K562 (cell line): ENCODE measurements at regions not wholly inside any gene's neighbourhood (a gene's known extent, or its start where the extent isn't known, plus 50 kb on each side); places are given as distances from the start of the nearest gene placed in this dataset.

ENCODE experiments used
- CREB1 ChIP-seq, 2 experiments: sonication (generic) in 1 of 2; formaldehyde crosslinking in 1 of 2; IDR thresholded peaks; 2 replicates each; pipeline versions ENCODE4 v1.6.1 to v1.8.0; 2012 to 2022; ENCODE audit warnings: inconsistent platforms in 1 of 2, mild to moderate bottlenecking in 1 of 2, missing genetic modification reagents in 1 of 2, moderate library complexity in 1 of 2
- NFYB ChIP-seq: IDR thresholded peaks from 2 replicates; pipeline ENCODE4 v1.6.1; 2011; ENCODE audit warnings: mild to moderate bottlenecking, moderate library complexity; ENCODE audit not compliant: insufficient read length; ENCODE audit errors: extremely low read depth
- TF ChIP-seq, protein P1 (sequence below), 3 experiments: IDR thresholded peaks in 2 of 3; conservative IDR thresholded peaks in 1 of 3; 2 replicates each; pipeline ENCODE4 v1.5.1; 2011 to 2012; ENCODE audit warnings: low read length in 3 of 3, mild to moderate bottlenecking in 3 of 3, control low read depth in 2 of 3, improper control_type of control experiment in 1 of 3, inconsistent platforms in 1 of 3, low read depth in 1 of 3, mixed read lengths in 1 of 3, moderate library complexity in 1 of 3; ENCODE audit not compliant: insufficient read depth in 2 of 3
- TF ChIP-seq, protein P2 (sequence below), 2 experiments: fragments of 450-650 bp in 1 of 2; sonication (generic) in 1 of 2; formaldehyde crosslinking in 1 of 2; IDR thresholded peaks in 1 of 2; conservative IDR thresholded peaks in 1 of 2; 2 replicates each; pipeline versions ENCODE4 v1.6.1 to v1.8.1; 2016 to 2023; ENCODE audit warnings: mild to moderate bottlenecking in 2 of 2, moderate library complexity in 2 of 2, inconsistent platforms in 1 of 2, missing genetic modification reagents in 1 of 2

DNA sequence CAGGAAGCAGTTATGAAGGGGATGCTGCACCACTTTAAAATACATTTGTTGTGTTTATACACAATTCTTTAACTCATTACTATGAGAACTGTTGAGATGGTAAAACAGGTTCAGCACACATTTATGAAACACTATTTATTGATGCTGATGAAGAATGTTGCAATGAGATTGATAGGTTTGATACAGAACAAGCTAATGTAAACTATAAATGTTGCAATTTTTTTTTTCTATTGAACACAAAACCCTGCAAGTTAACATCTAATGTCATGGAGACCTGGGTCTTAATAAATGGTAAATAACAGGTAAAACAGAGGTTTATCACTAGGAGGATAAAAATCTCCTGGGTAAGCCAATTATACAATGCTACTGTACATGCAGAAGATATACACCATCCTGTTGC, 857.6 kb downstream of the FSCB start:
- TF ChIP-seq, protein P1, sequence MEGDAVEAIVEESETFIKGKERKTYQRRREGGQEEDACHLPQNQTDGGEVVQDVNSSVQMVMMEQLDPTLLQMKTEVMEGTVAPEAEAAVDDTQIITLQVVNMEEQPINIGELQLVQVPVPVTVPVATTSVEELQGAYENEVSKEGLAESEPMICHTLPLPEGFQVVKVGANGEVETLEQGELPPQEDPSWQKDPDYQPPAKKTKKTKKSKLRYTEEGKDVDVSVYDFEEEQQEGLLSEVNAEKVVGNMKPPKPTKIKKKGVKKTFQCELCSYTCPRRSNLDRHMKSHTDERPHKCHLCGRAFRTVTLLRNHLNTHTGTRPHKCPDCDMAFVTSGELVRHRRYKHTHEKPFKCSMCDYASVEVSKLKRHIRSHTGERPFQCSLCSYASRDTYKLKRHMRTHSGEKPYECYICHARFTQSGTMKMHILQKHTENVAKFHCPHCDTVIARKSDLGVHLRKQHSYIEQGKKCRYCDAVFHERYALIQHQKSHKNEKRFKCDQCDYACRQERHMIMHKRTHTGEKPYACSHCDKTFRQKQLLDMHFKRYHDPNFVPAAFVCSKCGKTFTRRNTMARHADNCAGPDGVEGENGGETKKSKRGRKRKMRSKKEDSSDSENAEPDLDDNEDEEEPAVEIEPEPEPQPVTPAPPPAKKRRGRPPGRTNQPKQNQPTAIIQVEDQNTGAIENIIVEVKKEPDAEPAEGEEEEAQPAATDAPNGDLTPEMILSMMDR (IDR thresholded peaks at IDR 0.05 in 2 of 3, conservative IDR thresholded peaks at IDR 0.05 in 1 of 3; ENCODE audit: insufficient read depth in 2 of 3, low read depth in 1 of 3, low read length in 3 of 3) = no peak
- TF ChIP-seq NFYB (no peak), CREB1 (IDR thresholded peaks at IDR 0.05) (no peak), CREB1 (CRISPR knock-in tag; IDR thresholded peaks at IDR 0.05) (no peak)
- TF ChIP-seq, protein P2, sequence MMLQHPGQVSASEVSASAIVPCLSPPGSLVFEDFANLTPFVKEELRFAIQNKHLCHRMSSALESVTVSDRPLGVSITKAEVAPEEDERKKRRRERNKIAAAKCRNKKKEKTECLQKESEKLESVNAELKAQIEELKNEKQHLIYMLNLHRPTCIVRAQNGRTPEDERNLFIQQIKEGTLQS (IDR thresholded peaks at IDR 0.05) = no peak
- TF ChIP-seq, protein P2 (CRISPR knock-in tag; conservative IDR thresholded peaks at IDR 0.05) = no peak
